ENCODE measurements at regions not wholly inside any gene's neighbourhood (a gene's known extent, or its start where the extent isn't known, plus 50 kb on each side); places are given as distances from the start of the nearest gene placed in this dataset.

DNA sequence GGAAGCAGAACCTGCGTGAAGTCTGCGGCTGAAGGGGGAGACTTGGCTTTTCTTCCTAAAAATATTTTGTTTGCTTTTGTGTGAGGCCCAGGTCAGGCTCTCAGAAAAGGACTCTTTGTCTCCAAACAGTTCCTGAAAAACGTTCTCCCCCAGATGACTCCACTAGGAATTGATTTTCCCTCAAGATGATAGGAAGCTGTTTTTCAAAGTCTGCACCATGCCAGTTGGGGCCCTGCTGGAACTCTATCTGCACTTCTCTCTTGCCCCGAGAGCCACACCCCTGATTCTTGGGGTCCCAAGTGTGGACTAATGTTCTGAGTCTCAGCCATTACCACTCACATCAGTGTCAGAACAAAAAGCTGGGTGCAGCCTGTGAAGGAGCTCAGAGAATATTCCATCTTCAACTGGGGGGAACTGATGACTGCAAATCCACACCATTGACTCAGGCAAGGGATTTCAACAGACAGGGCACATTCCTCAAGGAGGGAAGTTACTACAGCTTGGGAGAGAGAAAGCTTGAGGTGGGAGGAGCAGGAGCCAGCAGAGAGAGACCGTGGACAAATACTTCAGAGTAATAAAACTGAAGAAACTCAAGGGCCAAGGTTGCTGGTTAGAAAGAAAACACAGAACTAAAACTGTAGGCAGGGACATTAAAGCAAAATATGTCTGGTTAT lies 768.3 kb downstream of the RNF144A start:
- Mint-ChIP-seq H3K4me3 (no peak overlapping the region), H3K27ac (no peak overlapping the region), H3K27me3 (ENCODE audit: insufficient read depth, low read depth) (peaks cover 2% of the 10 kb centered on the region), H3K9me3 (no peaks in the 10 kb centered on the region), H3K4me1 (peaks cover 2% of the 10 kb centered on the region), H3K36me3 (no peaks in the 10 kb centered on the region)
- H3K36me3 ChIP-seq = no peaks in the 10 kb centered on the region
- H3K27me3 ChIP-seq = no peaks in the 10 kb centered on the region
- no peaks in the 10 kb centered on the region for H3F3A ChIP-seq (ENCODE audit: low read depth)
- H2AFZ ChIP-seq (replicated peaks) = peak overlapping the region; percentile 57
- H3K27ac ChIP-seq = no peak overlapping the region
- TF ChIP-seq EZH2 (IDR thresholded peaks at IDR 0.05) (no peak), EZH2phosphoT487 (IDR thresholded peaks at IDR 0.05) (no peak)
- TF ChIP-seq, protein P1, sequence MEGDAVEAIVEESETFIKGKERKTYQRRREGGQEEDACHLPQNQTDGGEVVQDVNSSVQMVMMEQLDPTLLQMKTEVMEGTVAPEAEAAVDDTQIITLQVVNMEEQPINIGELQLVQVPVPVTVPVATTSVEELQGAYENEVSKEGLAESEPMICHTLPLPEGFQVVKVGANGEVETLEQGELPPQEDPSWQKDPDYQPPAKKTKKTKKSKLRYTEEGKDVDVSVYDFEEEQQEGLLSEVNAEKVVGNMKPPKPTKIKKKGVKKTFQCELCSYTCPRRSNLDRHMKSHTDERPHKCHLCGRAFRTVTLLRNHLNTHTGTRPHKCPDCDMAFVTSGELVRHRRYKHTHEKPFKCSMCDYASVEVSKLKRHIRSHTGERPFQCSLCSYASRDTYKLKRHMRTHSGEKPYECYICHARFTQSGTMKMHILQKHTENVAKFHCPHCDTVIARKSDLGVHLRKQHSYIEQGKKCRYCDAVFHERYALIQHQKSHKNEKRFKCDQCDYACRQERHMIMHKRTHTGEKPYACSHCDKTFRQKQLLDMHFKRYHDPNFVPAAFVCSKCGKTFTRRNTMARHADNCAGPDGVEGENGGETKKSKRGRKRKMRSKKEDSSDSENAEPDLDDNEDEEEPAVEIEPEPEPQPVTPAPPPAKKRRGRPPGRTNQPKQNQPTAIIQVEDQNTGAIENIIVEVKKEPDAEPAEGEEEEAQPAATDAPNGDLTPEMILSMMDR (IDR thresholded peaks at IDR 0.05) = no peak
- H3K9me3 ChIP-seq (ENCODE audit: low read depth) = no peaks in the 10 kb centered on the region
- H3K4me2 ChIP-seq = no peak overlapping the region
- H3K79me2 ChIP-seq (ENCODE audit: low read depth) = no peaks in the 10 kb centered on the region
- no peak for DNase-seq (ENCODE audit: low spot score)
- no peak overlapping the region for H3K4me3 ChIP-seq
- H3K4me1 ChIP-seq = no peaks in the 10 kb centered on the region
- H3K9ac ChIP-seq = no peak overlapping the region
- no peaks in the 10 kb centered on the region for H4K20me1 ChIP-seq (ENCODE audit: low read depth)

DNA sequence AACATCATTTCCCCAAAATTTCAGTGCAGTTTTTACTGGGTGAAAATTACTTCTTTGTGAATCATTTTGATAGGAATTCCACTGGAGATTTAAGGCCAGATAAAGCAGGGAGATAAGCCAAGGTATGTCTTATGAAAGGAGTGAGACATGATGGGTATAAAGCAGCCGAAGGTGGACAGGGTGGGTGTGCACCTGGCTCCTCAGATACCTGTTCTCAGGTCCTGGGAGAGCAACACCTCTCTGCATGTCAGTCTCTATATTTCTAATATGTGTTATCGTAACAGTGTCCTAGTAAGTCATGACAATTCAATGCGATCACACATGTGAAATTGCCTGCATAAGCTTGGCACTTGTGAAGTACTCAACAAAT lies 768.8 kb downstream of the RNF144A start:
- Histone ChIP-seq H3F3A (ENCODE audit: low read depth) (no peaks in the 10 kb centered on the region), H3K4me1 (no peaks in the 10 kb centered on the region), H3K9ac (no peak overlapping the region), H3K36me3 (no peaks in the 10 kb centered on the region), H3K9me3 (ENCODE audit: low read depth) (no peaks in the 10 kb centered on the region), H4K20me1 (ENCODE audit: low read depth) (no peaks in the 10 kb centered on the region), H3K4me2 (no peak overlapping the region), H3K4me3 (no peak overlapping the region), H2AFZ (replicated peaks) (no peak overlapping the region), H3K79me2 (ENCODE audit: low read depth) (no peaks in the 10 kb centered on the region), H3K27me3 (no peaks in the 10 kb centered on the region), H3K27ac (no peak overlapping the region)
- Mint-ChIP-seq H3K4me3 (no peak overlapping the region), H3K36me3 (no peaks in the 10 kb centered on the region), H3K27ac (no peak overlapping the region), H3K9me3 (no peaks in the 10 kb centered on the region), H3K27me3 (ENCODE audit: insufficient read depth, low read depth) (peaks cover 2% of the 10 kb centered on the region), H3K4me1 (peaks cover 2% of the 10 kb centered on the region)
- TF ChIP-seq, protein P1 (IDR thresholded peaks at IDR 0.05) = no peak
- TF ChIP-seq EZH2phosphoT487 (IDR thresholded peaks at IDR 0.05) = no peak
- no peak for TF ChIP-seq EZH2 (IDR thresholded peaks at IDR 0.05)
- DNase-seq (ENCODE audit: low spot score) = no peak

DNA sequence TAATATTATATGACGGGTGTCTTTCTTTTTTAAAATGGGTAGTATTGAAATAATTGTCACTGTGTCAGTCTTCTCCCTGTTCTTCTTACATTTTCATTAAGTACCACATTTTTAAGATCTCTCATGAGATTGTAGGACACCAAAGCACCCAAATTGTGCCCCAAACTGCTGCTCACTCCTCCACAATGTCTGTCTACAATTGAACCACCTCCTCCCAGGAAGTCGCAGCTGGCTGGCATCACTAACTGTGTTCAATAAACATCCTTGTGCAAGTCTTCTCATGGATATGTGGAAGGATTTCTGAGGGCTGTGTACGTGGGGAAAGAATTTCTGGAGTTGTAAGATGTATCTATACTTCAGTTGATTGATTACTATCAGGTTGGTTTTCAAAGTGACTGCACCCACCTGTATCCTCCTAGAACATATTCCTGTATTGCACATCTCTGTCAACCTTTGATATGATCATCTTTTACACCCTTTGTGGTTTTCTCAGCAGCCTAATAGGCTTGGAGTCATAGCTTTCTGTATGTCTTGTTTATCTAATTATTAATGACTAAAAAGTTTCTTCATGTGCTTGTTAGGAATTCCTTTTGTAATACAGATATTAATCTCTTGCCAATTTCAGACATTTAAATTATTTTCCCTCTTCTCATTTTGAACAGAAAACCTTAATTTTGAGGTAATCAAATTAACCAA lies 774.9 kb downstream of the RNF144A start:
- TF ChIP-seq EZH2 (IDR thresholded peaks at IDR 0.05) = no peak
- no peak for TF ChIP-seq EZH2phosphoT487 (IDR thresholded peaks at IDR 0.05)
- TF ChIP-seq, protein P1 (IDR thresholded peaks at IDR 0.05) = no peak
- H3K9me3 Mint-ChIP-seq = no peaks in the 10 kb centered on the region
- Histone ChIP-seq H3K4me1 (peaks cover 9% of the 10 kb centered on the region), H3K27ac (no peak overlapping the region), H3K9me3 (ENCODE audit: low read depth) (no peaks in the 10 kb centered on the region), H4K20me1 (ENCODE audit: low read depth) (no peaks in the 10 kb centered on the region), H3K79me2 (ENCODE audit: low read depth) (no peaks in the 10 kb centered on the region), H3K4me2 (no peak overlapping the region), H3K27me3 (no peaks in the 10 kb centered on the region), H3F3A (ENCODE audit: low read depth) (no peaks in the 10 kb centered on the region), H3K9ac (no peak overlapping the region), H2AFZ (replicated peaks) (no peak overlapping the region), H3K36me3 (no peaks in the 10 kb centered on the region), H3K4me3 (no peak overlapping the region)
- no peak for DNase-seq (ENCODE audit: low spot score)
- no peaks in the 10 kb centered on the region for H3K36me3 Mint-ChIP-seq
- peaks cover 12% of the 10 kb centered on the region for H3K4me1 Mint-ChIP-seq
- peaks cover 4% of the 10 kb centered on the region for H3K27me3 Mint-ChIP-seq (ENCODE audit: insufficient read depth, low read depth)
- H3K4me3 Mint-ChIP-seq = no peak overlapping the region
- no peak overlapping the region for H3K27ac Mint-ChIP-seq
